ENCODE measurements at regions not wholly inside any gene's neighbourhood (a gene's known extent, or its start where the extent isn't known, plus 50 kb on each side); places are given as distances from the start of the nearest gene placed in this dataset.
"Not testable (repeated sequence)": the region's sequence is repeated elsewhere in the genome, so short reads cannot be mapped to it uniquely, and the experiment has no call there.

GRCh38 chr10:18886102-18886501 lies 162.5 kb upstream of the MALRD1 start (continued):
- TF ChIP-seq ZNF396 (CRISPR knock-in tag; IDR thresholded peaks at IDR 0.05; ENCODE audit: borderline replicate concordance) (no peak), ZNF671 (CRISPR knock-in tag; IDR thresholded peaks at IDR 0.05) (no peak)

- no peak for TF ChIP-seq FOXJ3 (CRISPR knock-in tag; IDR thresholded peaks at IDR 0.05; ENCODE audit: borderline replicate concordance)
- Mint-ChIP-seq H3K27me3 (ENCODE audit: low read depth) (no peaks in the 10 kb centered on the region), H3K9me3 (peaks cover 12% of the 10 kb centered on the region), H3K36me3 (no peaks in the 10 kb centered on the region; the same call in 1 of the 2 replicates), H3K27ac (no peak overlapping the region), H3K4me1 (peaks cover 3% of the 10 kb centered on the region; the same call in 1 of the 2 replicates), H3K4me3 (no peak overlapping the region)
- DNase-seq (ENCODE audit: low spot score) (no peak), ATAC-seq (no peak)
- ChIA-PET CTCF (interaction anchor here (0.5 kb wide), 1 partner anchor 143 kb away, joined by 3 read pairs; no protein-coding TSS in a partner anchor), POLR2A (no interaction called here)
Measured at GRCh38 chr10:18906636-18907035, 142.0 kb upstream of the MALRD1 start.

- H3K27ac Mint-ChIP-seq; H3K36me3 Mint-ChIP-seq; H3K4me1 Mint-ChIP-seq; CTCF ChIA-PET; H3K4me3 Mint-ChIP-seq; ATAC-seq; DNase-seq (ENCODE audit: low spot score); H3K27me3 Mint-ChIP-seq (ENCODE audit: low read depth); H3K9me3 Mint-ChIP-seq; POLR2A ChIA-PET: not testable (repeated sequence)
Measured at GRCh38 chr10:18917431-18917830, 131.2 kb upstream of the MALRD1 start.

- no peaks in the 10 kb centered on the region for H3K27me3 Mint-ChIP-seq (ENCODE audit: low read depth)
- H3K4me3 Mint-ChIP-seq: no peak overlapping the region
- CTCF ChIA-PET: no interaction called here
- no peaks in the 10 kb centered on the region for H3K9me3 Mint-ChIP-seq
- no peak for TF ChIP-seq TCF7 (CRISPR knock-in tag; IDR thresholded peaks at IDR 0.05; ENCODE audit: low read depth)
- no peak for TF ChIP-seq SMAD3 (CRISPR knock-in tag; IDR thresholded peaks at IDR 0.05; ENCODE audit: borderline replicate concordance)
- TF ChIP-seq ZBTB21 (CRISPR knock-in tag; IDR thresholded peaks at IDR 0.05; ENCODE audit: borderline replicate concordance): no peak
- TF ChIP-seq NFYB (CRISPR knock-in tag; conservative IDR thresholded peaks at IDR 0.05; ENCODE audit: low read depth): no peak
- no peak for TF ChIP-seq ZNF416 (CRISPR knock-in tag; IDR thresholded peaks at IDR 0.05)
- no peak for TF ChIP-seq IRF1 (CRISPR knock-in tag; IDR thresholded peaks at IDR 0.05)
- TF ChIP-seq ZNF263 (CRISPR knock-in tag; IDR thresholded peaks at IDR 0.05; ENCODE audit: low read depth): no peak
- TF ChIP-seq USF1 (CRISPR knock-in tag; IDR thresholded peaks at IDR 0.05): no peak
- no peak for TF ChIP-seq SOX15 (CRISPR knock-in tag; IDR thresholded peaks at IDR 0.05)
- TF ChIP-seq ATF3 (CRISPR knock-in tag; conservative IDR thresholded peaks at IDR 0.05): no peak
- no peak for TF ChIP-seq ZNF138 (CRISPR knock-in tag; conservative IDR thresholded peaks at IDR 0.05)
- TF ChIP-seq USF2 (CRISPR knock-in tag; IDR thresholded peaks at IDR 0.05): no peak
- TF ChIP-seq NFATC4 (CRISPR knock-in tag; IDR thresholded peaks at IDR 0.05): no peak
- no peak for TF ChIP-seq CTCF (IDR thresholded peaks at IDR 0.05)
- no peak for TF ChIP-seq OVOL2 (CRISPR knock-in tag; IDR thresholded peaks at IDR 0.05; ENCODE audit: borderline replicate concordance)
- H3K4me1 Mint-ChIP-seq: no peaks in the 10 kb centered on the region
- H3K36me3 Mint-ChIP-seq: no peaks in the 10 kb centered on the region
- DNase-seq (ENCODE audit: low spot score): no peak
- no peak for ATAC-seq
- POLR2A ChIA-PET: no interaction called here
- H3K27ac Mint-ChIP-seq: no peak overlapping the region
Measured at GRCh38 chr10:18918532-18918931, 130.1 kb upstream of the MALRD1 start.

Measured in WTC11 (cell line).